H9 (cell line): ENCODE measurements at regions not wholly inside any gene's neighbourhood (a gene's known extent, or its start where the extent isn't known, plus 50 kb on each side); places are given as distances from the start of the nearest gene placed in this dataset.
A peak's percentile ranks its signal among the peaks of the same experiment; 100 is the strongest.

Experiments
- DNase-seq: peaks from one replicate; pipeline ENCODE4 v3.0.0-alpha.2; 2017
- H2AFZ ChIP-seq: one replicate; pipeline ENCODE4 v1.6.1; 2013; ENCODE audit warnings: mild to moderate bottlenecking, low read length, control low read depth, moderate library complexity
- H2AK5ac ChIP-seq: 2 replicates; pipeline ENCODE4 v1.6.1; 2013; ENCODE audit warnings: low read length, control low read depth, mixed read lengths; ENCODE audit not compliant: insufficient read length
- H2BK120ac ChIP-seq: one replicate; pipeline ENCODE4 v1.6.1; 2013; ENCODE audit warnings: low read depth, mild to moderate bottlenecking, low read length, control low read depth, inconsistent platforms; ENCODE audit not compliant: poor library complexity, severe bottlenecking
- H2BK12ac ChIP-seq: 2 replicates; pipeline ENCODE4 v1.6.1; 2013; ENCODE audit warnings: low read length, control low read depth, mixed read lengths, low read depth; ENCODE audit not compliant: insufficient read length
- H2BK15ac ChIP-seq: 2 replicates; pipeline ENCODE4 v1.6.1; 2013; ENCODE audit warnings: low read depth, low read length, control low read depth
- H2BK20ac ChIP-seq: one replicate; pipeline ENCODE4 v1.6.1; 2013; ENCODE audit warnings: low read depth, mild to moderate bottlenecking, low read length, control low read depth, inconsistent platforms; ENCODE audit not compliant: poor library complexity, severe bottlenecking
- H2BK5ac ChIP-seq: 2 replicates; pipeline ENCODE4 v1.6.1; 2013; ENCODE audit warnings: low read length, control low read depth, mixed read lengths; ENCODE audit not compliant: insufficient read length
- H3K14ac ChIP-seq: 2 replicates; pipeline ENCODE4 v1.6.1; 2013; ENCODE audit warnings: low read length, control low read depth; ENCODE audit not compliant: insufficient read depth
- H3K18ac ChIP-seq: 2 replicates; pipeline ENCODE4 v1.6.1; 2013; ENCODE audit warnings: low read depth, mild to moderate bottlenecking, mixed read lengths, low read length, control low read depth; ENCODE audit not compliant: insufficient read length
- H3K23ac ChIP-seq: 2 replicates; pipeline ENCODE4 v1.6.1; 2013; ENCODE audit warnings: low read length, control low read depth, mixed read lengths, low read depth; ENCODE audit not compliant: insufficient read length
- H3K23me2 ChIP-seq: 2 replicates; pipeline ENCODE4 v1.6.1; 2013; ENCODE audit warnings: low read depth, mild to moderate bottlenecking, mixed read lengths, low read length, control low read depth; ENCODE audit not compliant: insufficient read length, poor library complexity, severe bottlenecking
- H3K27ac ChIP-seq: 2 replicates; pipeline ENCODE4 v1.5.1; 2013; ENCODE audit warnings: low read length, control low read depth, mixed read lengths, low read depth; ENCODE audit not compliant: insufficient read length
- H3K27me3 ChIP-seq: 2 replicates; pipeline ENCODE4 v1.6.1; 2013; ENCODE audit warnings: low read length, control low read depth, inconsistent platforms; ENCODE audit not compliant: insufficient read depth
- H3K4ac ChIP-seq: 2 replicates; pipeline ENCODE4 v1.6.1; 2013; ENCODE audit warnings: low read depth, mild to moderate bottlenecking, control low read depth, inconsistent platforms, low read length, moderate library complexity
- H3K4me1 ChIP-seq: 2 replicates; pipeline ENCODE4 v1.6.1; 2013; ENCODE audit warnings: low read length, control low read depth, inconsistent platforms; ENCODE audit not compliant: insufficient read depth
- H3K4me2 ChIP-seq: 2 replicates; pipeline ENCODE4 v1.6.1; 2013; ENCODE audit warnings: low read length, control low read depth, mixed read lengths; ENCODE audit not compliant: insufficient read length, insufficient read depth
- H3K56ac ChIP-seq: 2 replicates; pipeline ENCODE4 v1.6.1; 2013; ENCODE audit warnings: low read depth, mild to moderate bottlenecking, mixed read lengths, low read length, control low read depth; ENCODE audit not compliant: insufficient read length
- H3K79me1 ChIP-seq: 2 replicates; pipeline ENCODE4 v1.6.1; 2013; ENCODE audit warnings: low read depth, mild to moderate bottlenecking, moderate library complexity, low read length, control low read depth, inconsistent platforms; ENCODE audit not compliant: insufficient read depth, poor library complexity, severe bottlenecking
- H3K79me2 ChIP-seq: 2 replicates; pipeline ENCODE4 v1.6.1; 2013; ENCODE audit warnings: low read length, control low read depth, inconsistent platforms; ENCODE audit not compliant: insufficient read depth
- H3K9ac ChIP-seq: 2 replicates; pipeline ENCODE4 v1.6.1; 2013; ENCODE audit warnings: low read length, control low read depth, mixed read lengths; ENCODE audit not compliant: insufficient read length; ENCODE audit errors: extremely low read depth
- H3K9me3 ChIP-seq: one replicate; pipeline ENCODE4 v1.6.1; 2013; ENCODE audit warnings: low read depth, low read length, inconsistent platforms; ENCODE audit not compliant: control insufficient read depth
- H3T11ph ChIP-seq: one replicate; pipeline ENCODE4 v1.6.1; 2013; ENCODE audit warnings: mild to moderate bottlenecking, low read length, control low read depth, inconsistent platforms
- H4K20me1 ChIP-seq: one replicate; pipeline ENCODE4 v1.6.1; 2013; ENCODE audit not compliant: control insufficient read depth, insufficient read length, insufficient read depth
- H4K5ac ChIP-seq: 2 replicates; pipeline ENCODE4 v1.6.1; 2013; ENCODE audit warnings: low read depth, mild to moderate bottlenecking, mixed read lengths, low read length, control low read depth; ENCODE audit not compliant: insufficient read length
- H4K8ac ChIP-seq: replicated peaks from 2 replicates; pipeline ENCODE4 v1.6.1; 2013; ENCODE audit warnings: low read length, control low read depth, mixed read lengths, low read depth; ENCODE audit not compliant: insufficient read length
- H4K91ac ChIP-seq: 2 replicates; pipeline ENCODE4 v1.6.1; 2013; ENCODE audit warnings: low read depth, mild to moderate bottlenecking, moderate library complexity, mixed read lengths, low read length, control low read depth; ENCODE audit not compliant: insufficient read length
- H3K27ac Mint-ChIP-seq, 3 experiments: 2 replicates in 2 of 3; 3 replicates in 1 of 3; pipeline ENCODE4 v1.8.0; 2020 to 2021; ENCODE audit warnings: mixed read lengths in 3 of 3, mild to moderate bottlenecking in 1 of 3, moderate library complexity in 1 of 3
- H3K27me3 Mint-ChIP-seq: 2 replicates; pipeline ENCODE4 v1.8.0; 2021; ENCODE audit warnings: low read depth, mild to moderate bottlenecking, moderate library complexity, mixed read lengths
- H3K36me3 Mint-ChIP-seq, 3 experiments: 2 replicates in 2 of 3; 3 replicates in 1 of 3; pipeline ENCODE4 v1.8.0; 2020 to 2021; ENCODE audit warnings: low read depth in 3 of 3, mixed read lengths in 3 of 3; ENCODE audit not compliant: insufficient read depth in 1 of 3
- H3K4me1 Mint-ChIP-seq, 2 experiments: 2 replicates each; pipeline ENCODE4 v1.8.0; 2020; ENCODE audit warnings: mixed read lengths in 2 of 2
- H3K4me3 Mint-ChIP-seq, 2 experiments: 2 replicates in 1 of 2; 3 replicates in 1 of 2; pipeline ENCODE4 v1.8.0; 2020 to 2021; ENCODE audit warnings: mild to moderate bottlenecking in 2 of 2, mixed read lengths in 2 of 2, moderate library complexity in 1 of 2
- H3K9me3 Mint-ChIP-seq, 2 experiments: 2 replicates in 1 of 2; 3 replicates in 1 of 2; pipeline ENCODE4 v1.8.0; 2020; ENCODE audit warnings: mild to moderate bottlenecking in 2 of 2, mixed read lengths in 2 of 2, moderate library complexity in 1 of 2
- CTCF ChIP-seq: fragments of 200-600 bp; sonication (generic); conservative IDR thresholded peaks from 3 replicates; pipeline ENCODE4 v1.8.0; 2021; ENCODE audit warnings: antibody characterized with exemption, mild to moderate bottlenecking
- WGBS: extraction: QIAGEN DNeasy Blood & Tissue Kit; methylation state at CpG from one replicate; pipeline ENCODE4 v1.1.7; 2013; ENCODE audit warnings: missing lambda C conversion rate, low lambda C conversion rate, mixed read lengths; ENCODE audit not compliant: insufficient read length; ENCODE audit errors: extremely low coverage; 5-methylcytosine and 5-hydroxymethylcytosine counted together

GRCh38 chr20:39111359-39112177, 149.4 kb downstream of the DHX35 start:
- H3K9ac ChIP-seq: no peak overlapping the region
- Mint-ChIP-seq H3K36me3 (peaks cover 2 to 8% (median 3%) of the 10 kb centered on the region in 3 experiments; a peak in 4 of 7 replicates), H3K4me3 (peak overlapping the region; percentile 9 to 31; a peak in 1 of 5 replicates), H3K9me3 (peaks cover 2 to 9% of the 10 kb centered on the region in 2 experiments), H3K27me3 (peaks cover 5% of the 10 kb centered on the region), H3K27ac (peak overlapping the region in 1 of 3 experiments; percentile 53; a peak in 1 of 7 replicates), H3K4me1 (peaks cover 40 to 49% of the 10 kb centered on the region in 2 experiments)
- no peaks in the 10 kb centered on the region for H3K79me1 ChIP-seq
- no peak overlapping the region for H3K23ac ChIP-seq
- H3T11ph ChIP-seq: no peak overlapping the region
- H4K20me1 ChIP-seq: no peaks in the 10 kb centered on the region
- TF ChIP-seq CTCF: no peak
- WGBS: no CpG with 5 or more reads among the region's 4 CpGs
- H3K23me2 ChIP-seq: no peaks in the 10 kb centered on the region
- no peak overlapping the region for H2BK12ac ChIP-seq
- H3K4ac ChIP-seq: no peak overlapping the region
- no peaks in the 10 kb centered on the region for H3K27me3 ChIP-seq
- H2AK5ac ChIP-seq: no peak overlapping the region
- no peak overlapping the region for H3K27ac ChIP-seq
- no peak overlapping the region for H4K91ac ChIP-seq
- no peak for DNase-seq
- H3K4me2 ChIP-seq: peak overlapping the region; percentile 2
- H3K14ac ChIP-seq: no peak overlapping the region
- H3K4me1 ChIP-seq: peaks cover 20% of the 10 kb centered on the region
- no peaks in the 10 kb centered on the region for H3K9me3 ChIP-seq
- H2BK15ac ChIP-seq: no peak overlapping the region
- no peak overlapping the region for H3K56ac ChIP-seq
- no peak overlapping the region for H2BK5ac ChIP-seq
- no peak overlapping the region for H2BK120ac ChIP-seq
- no peak overlapping the region for H3K18ac ChIP-seq
- H4K8ac ChIP-seq: no peak overlapping the region
- no peak overlapping the region for H4K5ac ChIP-seq
- no peaks in the 10 kb centered on the region for H3K79me2 ChIP-seq
- H2AFZ ChIP-seq: no peak overlapping the region
- no peak overlapping the region for H2BK20ac ChIP-seq
